Fibroblast of lung (primary cell): ENCODE measurements at regions not wholly inside any gene's neighbourhood (a gene's known extent, or its start where the extent isn't known, plus 50 kb on each side); places are given as distances from the start of the nearest gene placed in this dataset.

Experiments used
- EZH2 ChIP-seq: IDR thresholded peaks from 2 replicates; pipeline ENCODE4 v1.5.1; 2012; ENCODE audit warnings: low read length, control low read depth, mild to moderate bottlenecking; ENCODE audit errors: missing control alignments
- TF ChIP-seq, protein P1 (sequence below), 2 donors: IDR thresholded peaks in 1 of 2; conservative IDR thresholded peaks in 1 of 2; 1 replicate in 1 of 2; 2 replicates in 1 of 2; pipeline ENCODE4 v1.5.1; 2011 to 2012; ENCODE audit warnings: low read length in 2 of 2, control low read depth in 1 of 2, inconsistent platforms in 1 of 2, low read depth in 1 of 2, mild to moderate bottlenecking in 1 of 2

GRCh38 chr1:79726911-79727310 is 720.4 kb upstream of the ADGRL4 start:
- TF ChIP-seq, protein P1, sequence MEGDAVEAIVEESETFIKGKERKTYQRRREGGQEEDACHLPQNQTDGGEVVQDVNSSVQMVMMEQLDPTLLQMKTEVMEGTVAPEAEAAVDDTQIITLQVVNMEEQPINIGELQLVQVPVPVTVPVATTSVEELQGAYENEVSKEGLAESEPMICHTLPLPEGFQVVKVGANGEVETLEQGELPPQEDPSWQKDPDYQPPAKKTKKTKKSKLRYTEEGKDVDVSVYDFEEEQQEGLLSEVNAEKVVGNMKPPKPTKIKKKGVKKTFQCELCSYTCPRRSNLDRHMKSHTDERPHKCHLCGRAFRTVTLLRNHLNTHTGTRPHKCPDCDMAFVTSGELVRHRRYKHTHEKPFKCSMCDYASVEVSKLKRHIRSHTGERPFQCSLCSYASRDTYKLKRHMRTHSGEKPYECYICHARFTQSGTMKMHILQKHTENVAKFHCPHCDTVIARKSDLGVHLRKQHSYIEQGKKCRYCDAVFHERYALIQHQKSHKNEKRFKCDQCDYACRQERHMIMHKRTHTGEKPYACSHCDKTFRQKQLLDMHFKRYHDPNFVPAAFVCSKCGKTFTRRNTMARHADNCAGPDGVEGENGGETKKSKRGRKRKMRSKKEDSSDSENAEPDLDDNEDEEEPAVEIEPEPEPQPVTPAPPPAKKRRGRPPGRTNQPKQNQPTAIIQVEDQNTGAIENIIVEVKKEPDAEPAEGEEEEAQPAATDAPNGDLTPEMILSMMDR (conservative IDR thresholded peaks at IDR 0.05 in 1 of 2, IDR thresholded peaks at IDR 0.05 in 1 of 2; ENCODE audit: low read depth in 1 of 2, low read length in 2 of 2): no peak
- no peak for TF ChIP-seq EZH2
